GM12878 (cell line): ENCODE measurements at regions not wholly inside any gene's neighbourhood (a gene's known extent, or its start where the extent isn't known, plus 50 kb on each side); places are given as distances from the start of the nearest gene placed in this dataset.

ENCODE experiments used
- ATAC-seq: fragments of 200-7000 bp; cut with Tn5 transposase; 3 replicates; pipeline ENCODE4 v1.9.1; 2020; ENCODE audit warnings: mild to moderate bottlenecking, moderate library complexity
- BruUV-seq: library from RNA; stranded (reverse); fragments of 400-500 nt; replicated peaks from 2 replicates; lab custom pipeline; 2021; lab: Mats Ljungman, UMichigan
- CTCF ChIA-PET: fragments of 300-600 bp; sonication (Branson Sonifier 250); formaldehyde crosslinking; extraction: SDS; loops from one replicate; lab custom pipeline; 2021; ENCODE audit warnings: inconsistent platforms; lab: Yijun Ruan, JAX
- POLR2A ChIA-PET: fragments of 350-600 bp; formaldehyde crosslinking; extraction: SDS; loops from one replicate; lab custom pipeline; 2021; ENCODE audit warnings: inconsistent platforms; lab: Charles Lee
- RAD21 ChIA-PET: fragments of 300-600 bp; sonication (Branson Sonifier 250); formaldehyde crosslinking; loops from one replicate; lab custom pipeline; 2023; ENCODE audit warnings: antibody characterized with exemption; ENCODE audit not compliant: unreplicated experiment; lab: Charles Lee
- SMC1A ChIA-PET: fragments of 300-600 bp; sonication (Branson Sonifier 250); formaldehyde crosslinking; loops from one replicate; lab custom pipeline; 2023; ENCODE audit not compliant: unreplicated experiment, uncharacterized antibody; lab: Charles Lee
- DNase-seq: peaks from one replicate; pipeline ENCODE4 v3.0.0-alpha.2; 2011; ENCODE audit warnings: low read depth, low spot score
- FAIRE-seq: peaks from 3 replicates; lab custom pipeline; 2011; peaks lifted over from hg19 to GRCh38; lab: Jason Lieb, UNC
- H2AFZ ChIP-seq: 2 replicates; pipeline ENCODE4 v1.6.0; 2011; ENCODE audit warnings: low read depth, low read length, control low read depth; ENCODE audit not compliant: control insufficient read depth
- H3K27ac ChIP-seq: 2 replicates; pipeline ENCODE4 v1.5.1; 2011; ENCODE audit warnings: control low read depth; ENCODE audit not compliant: control insufficient read depth, insufficient read depth
- H3K27me3 ChIP-seq, 2 experiments: replicated peaks in 1 of 2; 2 replicates each; pipeline versions ENCODE4 v1.6.0 to v1.6.1; 2011; ENCODE audit warnings: low read length in 1 of 2; ENCODE audit not compliant: control insufficient read depth in 2 of 2, insufficient read depth in 2 of 2
- H3K36me3 ChIP-seq, 2 experiments: 2 replicates each; pipeline ENCODE4 v1.5.1; 2011; ENCODE audit warnings: low read length in 1 of 2; ENCODE audit not compliant: control insufficient read depth in 2 of 2, insufficient read depth in 2 of 2
- H3K4me1 ChIP-seq: 2 replicates; pipeline ENCODE4 v1.6.1; 2011; ENCODE audit warnings: mild to moderate bottlenecking, low read length, moderate library complexity, mixed read lengths; ENCODE audit not compliant: control insufficient read depth, insufficient read depth
- H3K4me2 ChIP-seq: 2 replicates; pipeline ENCODE4 v1.6.0; 2011; ENCODE audit warnings: control low read depth; ENCODE audit not compliant: control insufficient read depth, insufficient read depth
- H3K4me3 ChIP-seq: fragments of 200-600 bp; sonication (generic); 2 replicates; pipeline ENCODE4 v1.5.1; 2016
- H3K79me2 ChIP-seq: 2 replicates; pipeline ENCODE4 v1.6.0; 2011; ENCODE audit warnings: low read length; ENCODE audit not compliant: control insufficient read depth, insufficient read depth
- H3K9ac ChIP-seq: 2 replicates; pipeline ENCODE4 v1.8.0; 2011; ENCODE audit warnings: low read length, control low read depth, mixed read lengths; ENCODE audit not compliant: control insufficient read depth, insufficient read depth
- H3K9me3 ChIP-seq: replicated peaks from 3 replicates; pipeline ENCODE4 v1.5.1; 2011; ENCODE audit warnings: mild to moderate bottlenecking, low read length; ENCODE audit not compliant: control insufficient read depth, insufficient read depth
- H4K20me1 ChIP-seq: 2 replicates; pipeline ENCODE4 v1.6.0; 2011; ENCODE audit not compliant: control insufficient read depth, insufficient read depth
- CBX3 ChIP-seq: fragments of 200-600 bp; sonication (generic); IDR thresholded peaks from 2 replicates; pipeline ENCODE4 v1.6.1; 2016; ENCODE audit warnings: low read depth, borderline replicate concordance
- NR2C2 ChIP-seq: IDR thresholded peaks from 2 replicates; pipeline ENCODE4 v1.6.1; 2011; ENCODE audit warnings: borderline replicate concordance, low read depth; ENCODE audit not compliant: control insufficient read depth, insufficient read length
- ZNF384 ChIP-seq: IDR thresholded peaks from 2 replicates; pipeline ENCODE4 v1.6.1; 2012; ENCODE audit warnings: low read depth, mild to moderate bottlenecking, low read length, improper control_type of control experiment, borderline replicate concordance
- WGBS: methylation state at CpG from one replicate; pipeline ENCODE4 v1.1.6; 2016; ENCODE audit warnings: low lambda C conversion rate; ENCODE audit not compliant: insufficient replicate concordance, insufficient coverage; ENCODE audit errors: missing lambda C conversion rate; 5-methylcytosine and 5-hydroxymethylcytosine counted together
- in situ Hi-C: fragments of 300-500 bp; cut with MboI; formaldehyde crosslinking; loops from 9 replicates; pipeline ENCODE4 v1.14.3; 2018; ENCODE audit warnings: mixed read lengths
- intact Hi-C: fragments of 100-400 bp; cut with micrococcal nuclease; formaldehyde crosslinking; loops from one replicate; pipeline ENCODE4 v1.14.2; 2022; ENCODE audit not compliant: unreplicated experiment
- TF ChIP-seq, protein P1 (sequence below): IDR thresholded peaks from 2 replicates; pipeline ENCODE4 v1.6.1; 2011; ENCODE audit warnings: low read depth, mild to moderate bottlenecking, low read length, moderate library complexity, borderline replicate concordance; ENCODE audit errors: extremely low read depth
- TF ChIP-seq, protein P2 (sequence below): fragments of 450-650 bp; IDR thresholded peaks from 2 replicates; pipeline ENCODE4 v1.6.1; 2014; ENCODE audit warnings: mild to moderate bottlenecking

DNA sequence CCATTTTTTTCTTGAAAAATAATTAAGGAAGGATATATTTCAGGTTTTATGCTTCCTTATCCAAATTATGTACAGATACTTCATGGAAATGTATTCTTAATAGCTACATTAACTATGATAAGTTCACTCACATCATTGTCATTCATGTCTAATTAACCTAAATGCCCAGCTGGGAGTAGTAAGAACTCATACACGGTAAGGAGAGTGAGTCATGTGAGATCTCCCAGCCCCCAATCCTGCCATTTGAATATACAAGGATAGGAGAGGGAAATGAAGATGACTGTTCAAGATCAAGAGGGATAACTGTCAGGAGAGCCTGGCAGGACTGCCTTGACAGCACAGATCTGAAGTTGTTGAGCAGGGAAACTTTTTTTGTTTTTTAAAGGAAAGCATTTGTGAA lies 343.4 kb upstream of the USP15 start:
- Histone ChIP-seq H3K27me3 (no peaks in the 10 kb centered on the region), H3K9ac (no peak overlapping the region), H2AFZ (no peak overlapping the region), H3K4me1 (no peaks in the 10 kb centered on the region), H3K79me2 (no peaks in the 10 kb centered on the region), H3K36me3 (no peaks in the 10 kb centered on the region), H4K20me1 (no peaks in the 10 kb centered on the region), H3K27ac (no peak overlapping the region), H3K4me3 (no peak overlapping the region), H3K4me2 (no peak overlapping the region), H3K9me3 (no peaks in the 10 kb centered on the region)
- no TSS peak for BruUV-seq
- WGBS, result 0% methylated on average over 1 of the region's 1 CpG
- no peak for DNase-seq
- FAIRE-seq, result no peak
- POLR2A ChIA-PET, result no interaction called here
- RAD21 ChIA-PET, result no interaction called here
- TF ChIP-seq ZNF384 (no peak), NR2C2 (no peak), CBX3 (no peak)
- ATAC-seq, result no peak
- CTCF ChIA-PET, result no interaction called here
- SMC1A ChIA-PET, result no interaction called here
- in situ Hi-C loops, result no loop called here
- intact Hi-C loops, result no loop called here

DNA sequence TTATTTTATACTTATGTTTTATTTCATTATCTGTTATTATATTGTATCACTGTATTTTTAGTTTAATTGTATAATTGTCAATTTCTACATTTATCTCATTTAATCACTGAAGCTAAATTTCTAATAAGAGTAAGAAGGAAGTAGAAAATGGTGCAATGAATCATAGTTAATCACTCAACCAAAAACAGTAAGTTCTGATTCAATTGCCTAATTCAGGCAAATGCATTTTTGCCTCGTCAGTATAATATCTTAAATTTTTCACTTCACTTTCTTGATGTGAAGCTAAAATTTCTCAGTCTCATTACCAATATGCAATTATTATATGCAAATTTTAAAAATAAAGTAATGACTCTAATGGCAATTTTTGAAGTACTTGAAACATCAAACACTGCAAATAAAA lies 340.5 kb upstream of the USP15 start:
- Histone ChIP-seq H3K27me3 (no peaks in the 10 kb centered on the region), H4K20me1 (no peaks in the 10 kb centered on the region), H3K9me3 (no peaks in the 10 kb centered on the region), H3K4me1 (no peaks in the 10 kb centered on the region), H3K27ac (no peak overlapping the region), H3K4me3 (no peak overlapping the region)
- in situ Hi-C loops, result no loop called here
- no peak for ATAC-seq
- TF ChIP-seq, protein P1, sequence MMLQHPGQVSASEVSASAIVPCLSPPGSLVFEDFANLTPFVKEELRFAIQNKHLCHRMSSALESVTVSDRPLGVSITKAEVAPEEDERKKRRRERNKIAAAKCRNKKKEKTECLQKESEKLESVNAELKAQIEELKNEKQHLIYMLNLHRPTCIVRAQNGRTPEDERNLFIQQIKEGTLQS, result no peak
- TF ChIP-seq, protein P2, sequence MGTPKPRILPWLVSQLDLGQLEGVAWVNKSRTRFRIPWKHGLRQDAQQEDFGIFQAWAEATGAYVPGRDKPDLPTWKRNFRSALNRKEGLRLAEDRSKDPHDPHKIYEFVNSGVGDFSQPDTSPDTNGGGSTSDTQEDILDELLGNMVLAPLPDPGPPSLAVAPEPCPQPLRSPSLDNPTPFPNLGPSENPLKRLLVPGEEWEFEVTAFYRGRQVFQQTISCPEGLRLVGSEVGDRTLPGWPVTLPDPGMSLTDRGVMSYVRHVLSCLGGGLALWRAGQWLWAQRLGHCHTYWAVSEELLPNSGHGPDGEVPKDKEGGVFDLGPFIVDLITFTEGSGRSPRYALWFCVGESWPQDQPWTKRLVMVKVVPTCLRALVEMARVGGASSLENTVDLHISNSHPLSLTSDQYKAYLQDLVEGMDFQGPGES, result no peak
- TF ChIP-seq, all 136 proteins: peak for 0
- no peak for DNase-seq
- ChIA-PET SMC1A (no interaction called here), POLR2A (no interaction called here), CTCF (no interaction called here), RAD21 (no interaction called here)
- Histone ChIP-seq H3K4me2 (no peak overlapping the region), H3K9ac (no peak overlapping the region), H2AFZ (no peak overlapping the region), H3K36me3 (no peaks in the 10 kb centered on the region), H3K79me2 (no peaks in the 10 kb centered on the region)
- FAIRE-seq, result no peak
- 0% methylated on average over 1 of the region's 1 CpG for WGBS
- BruUV-seq, result no TSS peak
- intact Hi-C loops, result no loop called here
